A673 (cell line): ENCODE measurements at regions not wholly inside any gene's neighbourhood (a gene's known extent, or its start where the extent isn't known, plus 50 kb on each side); places are given as distances from the start of the nearest gene placed in this dataset.

Source experiments
- BruUV-seq: library from RNA; stranded (reverse); fragments of 400-500 nt; replicated peaks from 2 replicates; lab custom pipeline; 2021; lab: Mats Ljungman, UMichigan
- CTCF ChIA-PET: fragments of 300-600 bp; sonication (Branson Sonifier 250); formaldehyde crosslinking; loops from one replicate; lab custom pipeline; 2022; ENCODE audit warnings: antibody characterized with exemption; lab: Charles Lee
- POLR2A ChIA-PET: fragments of 300-600 bp; sonication (Branson Sonifier 250); formaldehyde crosslinking; loops from one replicate; lab custom pipeline; 2022; ENCODE audit warnings: antibody characterized with exemption; ENCODE audit not compliant: low non-redundant PET; lab: Charles Lee
- DNase-seq: peaks from one replicate; pipeline ENCODE4 v3.0.0-alpha.2; 2015; ENCODE audit warnings: low spot score
- H3K27ac ChIP-seq: fragments of 200-600 bp; sonication (generic); 2 replicates; pipeline ENCODE4 v1.5.1; 2016; ENCODE audit warnings: mixed run types, low read depth, mild to moderate bottlenecking, mixed read lengths, antibody characterized with exemption, low read length; ENCODE audit not compliant: poor library complexity, severe bottlenecking
- H3K27me3 ChIP-seq: fragments of 200-600 bp; sonication (generic); replicated peaks from 2 replicates; pipeline ENCODE4 v1.6.1; 2017; ENCODE audit warnings: mixed run types, low read depth, mild to moderate bottlenecking, mixed read lengths, antibody characterized with exemption, low read length; ENCODE audit not compliant: insufficient read depth, poor library complexity
- H3K36me3 ChIP-seq: fragments of 200-600 bp; sonication (generic); 2 replicates; pipeline ENCODE4 v1.6.1; 2016; ENCODE audit warnings: mixed run types, mild to moderate bottlenecking, mixed read lengths, antibody characterized with exemption, low read length; ENCODE audit not compliant: insufficient read depth, poor library complexity, severe bottlenecking
- H3K4me1 ChIP-seq: fragments of 200-600 bp; sonication (generic); 2 replicates; pipeline ENCODE4 v1.6.1; 2017; ENCODE audit warnings: mixed run types, mild to moderate bottlenecking, mixed read lengths, antibody characterized with exemption, low read length; ENCODE audit not compliant: insufficient read depth, poor library complexity, severe bottlenecking
- H3K4me3 ChIP-seq: fragments of 200-600 bp; sonication (generic); 2 replicates; pipeline ENCODE4 v1.5.1; 2016; ENCODE audit warnings: low read depth, mixed run types, mild to moderate bottlenecking, mixed read lengths, low read length; ENCODE audit not compliant: poor library complexity, severe bottlenecking
- H3K9me3 ChIP-seq: fragments of 200-600 bp; sonication (generic); 2 replicates; pipeline ENCODE4 v1.6.1; 2016; ENCODE audit warnings: mixed run types, low read depth, mild to moderate bottlenecking, mixed read lengths, antibody characterized with exemption, low read length; ENCODE audit not compliant: poor library complexity, severe bottlenecking
- EZH2 ChIP-seq: fragments of 200-600 bp; sonication (generic); IDR thresholded peaks from 2 replicates; pipeline ENCODE4 v1.6.1; 2017; ENCODE audit warnings: borderline replicate concordance, low read depth, mild to moderate bottlenecking, mixed read lengths, antibody characterized with exemption, low read length; ENCODE audit not compliant: poor library complexity, severe bottlenecking
- intact Hi-C: fragments of 100-400 bp; cut with micrococcal nuclease; formaldehyde crosslinking; loops from one replicate; pipeline ENCODE4 v1.10.0; 2022; ENCODE audit not compliant: unreplicated experiment
- TF ChIP-seq, protein P1 (sequence below): fragments of 300-800, 200-600 bp; sonication (generic); conservative IDR thresholded peaks from 2 replicates; pipeline ENCODE4 v1.5.1; 2017; ENCODE audit warnings: low read depth, mild to moderate bottlenecking, antibody characterized with exemption, low read length, moderate library complexity, mixed read lengths

DNA sequence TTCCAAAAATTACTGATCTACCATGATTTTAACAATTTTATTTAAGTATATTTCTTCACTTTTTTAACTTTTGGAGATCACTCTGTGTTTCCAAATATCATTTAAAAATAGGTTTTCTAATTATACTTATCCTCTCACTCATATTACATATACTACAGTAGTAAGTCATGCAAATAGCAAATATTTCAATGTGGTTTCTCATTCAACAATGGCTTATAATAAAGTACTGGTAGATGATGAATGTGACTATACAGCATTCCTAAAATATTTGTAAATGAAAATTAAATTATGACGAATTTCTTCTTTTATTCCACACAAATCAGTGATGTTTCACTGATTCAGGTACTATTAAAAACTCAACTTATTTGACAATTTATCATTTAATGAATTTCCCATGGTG is 176.3 kb upstream of the MEF2C start:
- no peak for DNase-seq
- intact Hi-C loops = no loop called here
- H3K4me1 ChIP-seq = no peaks in the 10 kb centered on the region
- CTCF ChIA-PET = no interaction called here
- no TSS peak for BruUV-seq
- no peaks in the 10 kb centered on the region for H3K9me3 ChIP-seq
- POLR2A ChIA-PET = no interaction called here
- TF ChIP-seq EZH2 = no peak
- TF ChIP-seq, protein P1, sequence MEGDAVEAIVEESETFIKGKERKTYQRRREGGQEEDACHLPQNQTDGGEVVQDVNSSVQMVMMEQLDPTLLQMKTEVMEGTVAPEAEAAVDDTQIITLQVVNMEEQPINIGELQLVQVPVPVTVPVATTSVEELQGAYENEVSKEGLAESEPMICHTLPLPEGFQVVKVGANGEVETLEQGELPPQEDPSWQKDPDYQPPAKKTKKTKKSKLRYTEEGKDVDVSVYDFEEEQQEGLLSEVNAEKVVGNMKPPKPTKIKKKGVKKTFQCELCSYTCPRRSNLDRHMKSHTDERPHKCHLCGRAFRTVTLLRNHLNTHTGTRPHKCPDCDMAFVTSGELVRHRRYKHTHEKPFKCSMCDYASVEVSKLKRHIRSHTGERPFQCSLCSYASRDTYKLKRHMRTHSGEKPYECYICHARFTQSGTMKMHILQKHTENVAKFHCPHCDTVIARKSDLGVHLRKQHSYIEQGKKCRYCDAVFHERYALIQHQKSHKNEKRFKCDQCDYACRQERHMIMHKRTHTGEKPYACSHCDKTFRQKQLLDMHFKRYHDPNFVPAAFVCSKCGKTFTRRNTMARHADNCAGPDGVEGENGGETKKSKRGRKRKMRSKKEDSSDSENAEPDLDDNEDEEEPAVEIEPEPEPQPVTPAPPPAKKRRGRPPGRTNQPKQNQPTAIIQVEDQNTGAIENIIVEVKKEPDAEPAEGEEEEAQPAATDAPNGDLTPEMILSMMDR = no peak
- H3K36me3 ChIP-seq = no peaks in the 10 kb centered on the region
- no peak overlapping the region for H3K4me3 ChIP-seq
- H3K27ac ChIP-seq = no peak overlapping the region
- H3K27me3 ChIP-seq = no peaks in the 10 kb centered on the region

DNA sequence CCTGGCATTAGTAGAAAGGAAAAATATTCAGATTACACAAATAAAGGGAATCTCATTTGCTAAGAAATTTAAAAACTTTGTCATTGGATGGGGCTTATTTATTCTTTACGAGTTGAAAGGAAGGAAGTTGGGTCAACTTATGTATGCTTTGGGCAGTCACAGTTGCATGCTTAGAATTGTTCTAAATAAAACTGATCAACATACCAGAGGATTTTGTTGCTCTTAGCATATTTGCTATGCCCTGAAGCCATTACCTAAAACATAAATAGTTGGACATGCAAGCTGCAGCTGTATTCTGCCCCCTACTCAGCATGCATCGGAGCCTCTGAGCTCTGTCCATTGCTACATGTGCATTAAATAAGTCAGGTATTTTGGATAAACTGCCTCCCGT is 172.7 kb upstream of the MEF2C start:
- no peak overlapping the region for H3K27ac ChIP-seq
- no peaks in the 10 kb centered on the region for H3K27me3 ChIP-seq
- ChIA-PET POLR2A (no interaction called here), CTCF (no interaction called here)
- no peaks in the 10 kb centered on the region for H3K4me1 ChIP-seq
- no peak overlapping the region for H3K4me3 ChIP-seq
- TF ChIP-seq EZH2 = no peak
- TF ChIP-seq, protein P1 = no peak
- H3K36me3 ChIP-seq = no peaks in the 10 kb centered on the region
- BruUV-seq = no TSS peak
- no peaks in the 10 kb centered on the region for H3K9me3 ChIP-seq
- intact Hi-C loops = no loop called here
- no peak for DNase-seq

DNA sequence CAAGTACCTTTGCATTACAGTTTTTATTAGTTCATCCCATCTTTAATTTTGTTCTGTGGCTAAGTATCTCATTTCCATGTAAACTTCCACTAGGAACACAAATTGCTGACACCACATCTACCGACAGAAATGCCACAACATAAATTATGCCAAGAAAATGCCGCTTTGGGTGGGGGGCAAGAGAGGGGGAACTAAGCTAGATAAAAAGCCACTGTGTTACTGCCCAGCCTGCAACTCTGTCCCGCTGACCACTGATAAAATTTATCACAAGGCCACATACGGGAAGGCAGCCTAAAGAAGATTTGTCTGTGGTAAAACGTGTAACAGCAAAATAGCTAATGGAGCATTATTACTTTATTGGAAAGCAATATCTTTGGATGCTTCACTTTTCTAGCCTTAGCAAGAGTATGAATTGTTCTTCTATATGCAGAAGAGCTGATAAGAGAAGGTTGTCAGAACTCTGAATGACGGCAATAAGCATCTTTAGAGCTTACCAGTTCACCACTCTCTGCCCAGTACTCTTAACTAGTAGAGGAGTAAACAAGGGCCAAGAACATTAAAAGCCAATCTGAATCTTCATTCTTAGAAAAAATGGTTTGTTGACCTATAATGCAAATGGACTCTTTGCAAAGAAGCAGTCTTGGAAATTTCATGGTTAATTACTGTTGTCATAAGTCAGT is 172.2 kb upstream of the MEF2C start:
- POLR2A ChIA-PET = no interaction called here
- no peak overlapping the region for H3K27ac ChIP-seq
- DNase-seq = no peak
- H3K27me3 ChIP-seq = no peaks in the 10 kb centered on the region
- no peaks in the 10 kb centered on the region for H3K9me3 ChIP-seq
- H3K4me3 ChIP-seq = no peak overlapping the region
- no TSS peak for BruUV-seq
- CTCF ChIA-PET = no interaction called here
- TF ChIP-seq EZH2 = no peak
- TF ChIP-seq, protein P1 = no peak
- no peaks in the 10 kb centered on the region for H3K36me3 ChIP-seq
- H3K4me1 ChIP-seq = no peaks in the 10 kb centered on the region
- intact Hi-C loops = no loop called here
